K562 (cell line): ENCODE measurements at regions not wholly inside any gene's neighbourhood (a gene's known extent, or its start where the extent isn't known, plus 50 kb on each side); places are given as distances from the start of the nearest gene placed in this dataset.

Experiments
- CBX5 ChIP-seq: IDR thresholded peaks from 2 replicates; pipeline ENCODE4 v1.6.1; 2014; ENCODE audit warnings: low read depth, borderline replicate concordance
- DPF2 ChIP-seq: fragments of 450-650 bp; IDR thresholded peaks from 2 replicates; pipeline ENCODE4 v1.6.1; 2016
- FOXA3 ChIP-seq, 2 experiments: fragments of 450-650 bp in 1 of 2; sonication (generic) in 1 of 2; formaldehyde crosslinking; IDR thresholded peaks in 1 of 2; conservative IDR thresholded peaks in 1 of 2; 2 replicates each; pipeline versions ENCODE4 v1.4.0 to v1.8.0; 2020 to 2022; ENCODE audit warnings: mild to moderate bottlenecking in 2 of 2, missing genetic modification reagents in 1 of 2
- HNRNPUL1 ChIP-seq: fragments of 200-400 bp; formaldehyde crosslinking; IDR thresholded peaks from 2 replicates; pipeline ENCODE4 v1.6.1; 2017; ENCODE audit warnings: low read length
- KAT8 ChIP-seq: fragments of 450-650 bp; IDR thresholded peaks from 2 replicates; pipeline ENCODE4 v1.6.1; 2016; ENCODE audit warnings: low read depth, mild to moderate bottlenecking
- NCOA1 ChIP-seq: fragments of 450-650 bp; IDR thresholded peaks from 2 replicates; pipeline ENCODE4 v1.6.1; 2016; ENCODE audit warnings: low read depth
- POLR2G ChIP-seq: fragments of 200-400 bp; formaldehyde crosslinking; IDR thresholded peaks from 2 replicates; pipeline ENCODE4 v1.6.1; 2017; ENCODE audit warnings: low read depth, mild to moderate bottlenecking, antibody characterized with exemption, low read length, moderate library complexity
- SMAD4 ChIP-seq: fragments of 250-450 bp; sonication (Bioruptor Pico); conservative IDR thresholded peaks from 2 replicates; pipeline ENCODE4 v1.8.0; 2021; ENCODE audit warnings: inconsistent platforms, mild to moderate bottlenecking, moderate library complexity
- SMARCA5 ChIP-seq: fragments of 450-650 bp; IDR thresholded peaks from 2 replicates; pipeline ENCODE4 v1.6.1; 2016
- TBP ChIP-seq: optimal IDR thresholded peaks from 2 replicates; pipeline ENCODE3; 2011; ENCODE audit warnings: low read depth, low read length, improper control_type of control experiment
- TFAM ChIP-seq: fragments of 250-450 bp; sonication (Bioruptor Pico); conservative IDR thresholded peaks from 2 replicates; pipeline ENCODE4 v1.5.0; 2021; ENCODE audit warnings: mild to moderate bottlenecking, moderate library complexity
- U2AF1 ChIP-seq: fragments of 200-400 bp; formaldehyde crosslinking; optimal IDR thresholded peaks from 2 replicates; pipeline ENCODE3; 2017; ENCODE audit warnings: mild to moderate bottlenecking, low read depth, low read length, moderate library complexity
- ZFPM2 ChIP-seq: fragments of 250-450 bp; sonication (Bioruptor Pico); IDR thresholded peaks from 2 replicates; pipeline ENCODE4 v1.5.1; 2022; ENCODE audit warnings: mild to moderate bottlenecking
- ZNF12 ChIP-seq: sonication (generic); formaldehyde crosslinking; IDR thresholded peaks from 2 replicates; pipeline ENCODE4 v1.4.0; 2020; ENCODE audit warnings: mild to moderate bottlenecking, missing genetic modification reagents
- ZNF140 ChIP-seq: fragments of 250-450 bp; sonication (Bioruptor Pico); IDR thresholded peaks from 2 replicates; pipeline ENCODE4 v1.8.0; 2021; ENCODE audit warnings: moderate library complexity, mild to moderate bottlenecking, inconsistent platforms
- ZNF324 ChIP-seq: fragments of 250-450 bp; sonication (Bioruptor Pico); IDR thresholded peaks from 2 replicates; pipeline ENCODE4 v1.4.0; 2020; ENCODE audit warnings: mild to moderate bottlenecking
- ZNF830 ChIP-seq: fragments of 250-450 bp; sonication (Bioruptor Pico); IDR thresholded peaks from 2 replicates; pipeline ENCODE4 v1.5.0; 2021; ENCODE audit warnings: mild to moderate bottlenecking
- TF ChIP-seq, protein P1 (sequence below), 3 experiments: IDR thresholded peaks in 2 of 3; conservative IDR thresholded peaks in 1 of 3; 2 replicates each; pipeline ENCODE4 v1.5.1; 2011 to 2012; ENCODE audit warnings: low read length in 3 of 3, mild to moderate bottlenecking in 3 of 3, control low read depth in 2 of 3, improper control_type of control experiment in 1 of 3, inconsistent platforms in 1 of 3, low read depth in 1 of 3, mixed read lengths in 1 of 3, moderate library complexity in 1 of 3; ENCODE audit not compliant: insufficient read depth in 2 of 3
- TF ChIP-seq, protein P2 (sequence below): sonication (generic); formaldehyde crosslinking; IDR thresholded peaks from 2 replicates; pipeline ENCODE4 v1.8.0; 2022; ENCODE audit warnings: mild to moderate bottlenecking, missing genetic modification reagents, borderline replicate concordance
- TF ChIP-seq, protein P3 (sequence below): sonication (generic); formaldehyde crosslinking; IDR thresholded peaks from 2 replicates; pipeline ENCODE4 v1.8.0; 2022; ENCODE audit warnings: mild to moderate bottlenecking, low read depth, missing genetic modification reagents
- TF ChIP-seq, protein P4 (sequence below): sonication (generic); formaldehyde crosslinking; IDR thresholded peaks from 2 replicates; pipeline ENCODE4 v1.8.1; 2022; ENCODE audit warnings: missing genetic modification reagents

DNA sequence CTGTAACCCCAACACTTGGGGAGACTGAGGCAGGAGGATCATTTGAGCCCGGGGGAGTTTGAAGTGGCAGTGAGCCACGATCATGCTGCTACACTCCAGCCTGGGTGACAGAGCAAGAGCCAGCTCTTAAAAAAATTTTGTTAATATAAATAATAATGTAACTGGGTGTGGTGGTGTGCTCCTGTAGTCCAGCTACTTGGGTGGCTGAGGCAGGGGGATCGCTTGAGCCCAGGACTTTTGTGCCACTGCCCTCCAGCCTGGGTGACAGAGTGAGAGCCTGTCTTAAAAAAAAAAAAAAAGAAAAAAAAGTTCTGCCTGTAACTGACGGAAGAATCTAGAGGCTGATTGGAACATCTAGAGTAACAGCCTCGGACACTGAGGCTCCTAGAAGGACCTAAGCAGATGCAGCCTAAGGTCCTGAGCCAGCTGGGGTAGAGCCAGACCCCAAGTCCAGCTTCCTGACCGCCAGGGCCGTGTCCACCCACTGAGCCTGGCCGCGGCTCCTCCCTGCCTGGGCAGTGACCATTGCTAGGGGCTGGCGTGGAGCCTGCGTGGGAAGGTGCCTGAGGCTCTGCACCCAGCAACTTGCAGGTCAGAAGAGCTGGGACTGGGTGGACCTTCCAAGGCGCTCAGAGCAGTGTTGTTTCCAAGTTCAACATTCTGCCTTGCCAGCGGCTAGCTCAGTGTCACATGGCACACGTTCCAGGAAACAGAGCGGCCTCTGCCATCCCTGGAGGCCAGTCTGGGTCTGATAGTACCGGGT, 209.4 kb upstream of the CIBAR2 start (continued):
- TF ChIP-seq, protein P1, sequence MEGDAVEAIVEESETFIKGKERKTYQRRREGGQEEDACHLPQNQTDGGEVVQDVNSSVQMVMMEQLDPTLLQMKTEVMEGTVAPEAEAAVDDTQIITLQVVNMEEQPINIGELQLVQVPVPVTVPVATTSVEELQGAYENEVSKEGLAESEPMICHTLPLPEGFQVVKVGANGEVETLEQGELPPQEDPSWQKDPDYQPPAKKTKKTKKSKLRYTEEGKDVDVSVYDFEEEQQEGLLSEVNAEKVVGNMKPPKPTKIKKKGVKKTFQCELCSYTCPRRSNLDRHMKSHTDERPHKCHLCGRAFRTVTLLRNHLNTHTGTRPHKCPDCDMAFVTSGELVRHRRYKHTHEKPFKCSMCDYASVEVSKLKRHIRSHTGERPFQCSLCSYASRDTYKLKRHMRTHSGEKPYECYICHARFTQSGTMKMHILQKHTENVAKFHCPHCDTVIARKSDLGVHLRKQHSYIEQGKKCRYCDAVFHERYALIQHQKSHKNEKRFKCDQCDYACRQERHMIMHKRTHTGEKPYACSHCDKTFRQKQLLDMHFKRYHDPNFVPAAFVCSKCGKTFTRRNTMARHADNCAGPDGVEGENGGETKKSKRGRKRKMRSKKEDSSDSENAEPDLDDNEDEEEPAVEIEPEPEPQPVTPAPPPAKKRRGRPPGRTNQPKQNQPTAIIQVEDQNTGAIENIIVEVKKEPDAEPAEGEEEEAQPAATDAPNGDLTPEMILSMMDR (IDR thresholded peaks at IDR 0.05 in 2 of 3, conservative IDR thresholded peaks at IDR 0.05 in 1 of 3; ENCODE audit: insufficient read depth in 2 of 3, low read depth in 1 of 3, low read length in 3 of 3): 0 out of 6 replicates have a peak, but pooled peaks of 1 of the 3 experiments have one; percentile 1
- TF ChIP-seq NCOA1: no peak
- no peak for TF ChIP-seq ZNF140
- no peak for TF ChIP-seq ZNF12 (CRISPR knock-in tag)
- no peak for TF ChIP-seq U2AF1
- TF ChIP-seq, protein P2, sequence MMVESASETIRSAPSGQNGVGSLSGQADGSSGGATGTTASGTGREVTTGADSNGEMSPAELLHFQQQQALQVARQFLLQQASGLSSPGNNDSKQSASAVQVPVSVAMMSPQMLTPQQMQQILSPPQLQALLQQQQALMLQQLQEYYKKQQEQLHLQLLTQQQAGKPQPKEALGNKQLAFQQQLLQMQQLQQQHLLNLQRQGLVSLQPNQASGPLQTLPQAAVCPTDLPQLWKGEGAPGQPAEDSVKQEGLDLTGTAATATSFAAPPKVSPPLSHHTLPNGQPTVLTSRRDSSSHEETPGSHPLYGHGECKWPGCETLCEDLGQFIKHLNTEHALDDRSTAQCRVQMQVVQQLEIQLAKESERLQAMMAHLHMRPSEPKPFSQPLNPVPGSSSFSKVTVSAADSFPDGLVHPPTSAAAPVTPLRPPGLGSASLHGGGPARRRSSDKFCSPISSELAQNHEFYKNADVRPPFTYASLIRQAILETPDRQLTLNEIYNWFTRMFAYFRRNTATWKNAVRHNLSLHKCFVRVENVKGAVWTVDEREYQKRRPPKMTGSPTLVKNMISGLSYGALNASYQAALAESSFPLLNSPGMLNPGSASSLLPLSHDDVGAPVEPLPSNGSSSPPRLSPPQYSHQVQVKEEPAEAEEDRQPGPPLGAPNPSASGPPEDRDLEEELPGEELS (CRISPR knock-in tag): no peak
- no peak for TF ChIP-seq HNRNPUL1
- no peak for TF ChIP-seq ZNF324
- no peak for TF ChIP-seq ZNF830 (CRISPR knock-in tag)
- peak; percentile 40 for TF ChIP-seq SMAD4 (CRISPR knock-in tag)
- TF ChIP-seq, protein P3, sequence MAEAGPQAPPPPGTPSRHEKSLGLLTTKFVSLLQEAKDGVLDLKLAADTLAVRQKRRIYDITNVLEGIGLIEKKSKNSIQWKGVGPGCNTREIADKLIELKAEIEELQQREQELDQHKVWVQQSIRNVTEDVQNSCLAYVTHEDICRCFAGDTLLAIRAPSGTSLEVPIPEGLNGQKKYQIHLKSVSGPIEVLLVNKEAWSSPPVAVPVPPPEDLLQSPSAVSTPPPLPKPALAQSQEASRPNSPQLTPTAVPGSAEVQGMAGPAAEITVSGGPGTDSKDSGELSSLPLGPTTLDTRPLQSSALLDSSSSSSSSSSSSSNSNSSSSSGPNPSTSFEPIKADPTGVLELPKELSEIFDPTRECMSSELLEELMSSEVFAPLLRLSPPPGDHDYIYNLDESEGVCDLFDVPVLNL (CRISPR knock-in tag): peak; percentile 10; the same call in 1 of the 2 replicates
- no peak for TF ChIP-seq ZFPM2 (CRISPR knock-in tag)
- TF ChIP-seq TBP: peak; percentile 16
- no peak for TF ChIP-seq DPF2
- no peak for TF ChIP-seq TFAM (CRISPR knock-in tag)
- TF ChIP-seq FOXA3 (CRISPR knock-in tag; conservative IDR thresholded peaks at IDR 0.05 in 1 of 2, IDR thresholded peaks at IDR 0.05 in 1 of 2): no peak
- TF ChIP-seq, protein P4, sequence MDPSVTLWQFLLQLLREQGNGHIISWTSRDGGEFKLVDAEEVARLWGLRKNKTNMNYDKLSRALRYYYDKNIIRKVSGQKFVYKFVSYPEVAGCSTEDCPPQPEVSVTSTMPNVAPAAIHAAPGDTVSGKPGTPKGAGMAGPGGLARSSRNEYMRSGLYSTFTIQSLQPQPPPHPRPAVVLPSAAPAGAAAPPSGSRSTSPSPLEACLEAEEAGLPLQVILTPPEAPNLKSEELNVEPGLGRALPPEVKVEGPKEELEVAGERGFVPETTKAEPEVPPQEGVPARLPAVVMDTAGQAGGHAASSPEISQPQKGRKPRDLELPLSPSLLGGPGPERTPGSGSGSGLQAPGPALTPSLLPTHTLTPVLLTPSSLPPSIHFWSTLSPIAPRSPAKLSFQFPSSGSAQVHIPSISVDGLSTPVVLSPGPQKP (CRISPR knock-in tag): no peak
- TF ChIP-seq SMARCA5: no peak
- no peak for TF ChIP-seq CBX5
- TF ChIP-seq KAT8: no peak
- peak; percentile 45; the same call in 1 of the 2 replicates for TF ChIP-seq POLR2G
